ENCODE measurements at regions not wholly inside any gene's neighbourhood (a gene's known extent, or its start where the extent isn't known, plus 50 kb on each side); places are given as distances from the start of the nearest gene placed in this dataset.

- Mint-ChIP-seq H3K27ac (no peak overlapping the region), H3K9me3 (peaks cover 12% of the 10 kb centered on the region), H3K4me3 (no peak overlapping the region), H3K36me3 (ENCODE audit: low read depth) (peaks cover 72% of the 10 kb centered on the region), H3K4me1 (ENCODE audit: low read depth) (peaks cover 76% of the 10 kb centered on the region), H3K27me3 (peaks cover 35% of the 10 kb centered on the region)
- DNase-seq, result no peak
Measured at GRCh38 chrX:39313146-39313545, 511.9 kb downstream of the MID1IP1 start.

GRCh38 chrX:39318506-39319343 lies 517.5 kb downstream of the MID1IP1 start:
- H3K4me3 Mint-ChIP-seq, result no peak overlapping the region
- H3K9me3 Mint-ChIP-seq, result peaks cover 6% of the 10 kb centered on the region
- peaks cover 83% of the 10 kb centered on the region for H3K36me3 Mint-ChIP-seq (ENCODE audit: low read depth)
- H3K27me3 Mint-ChIP-seq, result peaks cover 27% of the 10 kb centered on the region
- peaks cover 64% of the 10 kb centered on the region for H3K4me1 Mint-ChIP-seq (ENCODE audit: low read depth)
- no peak for DNase-seq
- H3K27ac Mint-ChIP-seq, result peak overlapping the region; percentile 4

DNA sequence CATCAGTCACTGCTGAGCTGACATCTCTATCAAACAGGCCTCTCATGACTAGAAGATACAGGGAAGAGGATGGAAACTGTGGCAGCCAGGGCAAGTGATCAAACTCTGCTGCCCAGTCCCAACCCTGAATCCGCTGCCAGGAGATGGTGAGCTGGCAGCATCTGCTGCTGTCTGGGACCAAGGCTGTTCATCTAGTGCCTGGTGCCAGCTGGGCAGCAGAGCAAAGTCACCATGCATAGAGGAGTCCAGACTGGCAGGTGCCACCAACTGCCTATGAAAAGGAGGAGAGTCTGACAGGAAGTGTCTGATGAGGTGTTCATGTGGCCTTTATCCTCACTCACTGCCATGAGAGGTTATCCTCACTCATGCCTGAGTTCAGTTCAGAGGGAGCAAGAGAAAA lies 518.9 kb downstream of the MID1IP1 start:
- no peak for DNase-seq
- H3K27ac Mint-ChIP-seq, result peak overlapping the region; percentile 35
- H3K9me3 Mint-ChIP-seq, result peaks cover 15% of the 10 kb centered on the region
- peaks cover 26% of the 10 kb centered on the region for H3K27me3 Mint-ChIP-seq
- peaks cover 86% of the 10 kb centered on the region for H3K36me3 Mint-ChIP-seq (ENCODE audit: low read depth)
- H3K4me1 Mint-ChIP-seq (ENCODE audit: low read depth), result peaks cover 66% of the 10 kb centered on the region
- no peak overlapping the region for H3K4me3 Mint-ChIP-seq

DNA sequence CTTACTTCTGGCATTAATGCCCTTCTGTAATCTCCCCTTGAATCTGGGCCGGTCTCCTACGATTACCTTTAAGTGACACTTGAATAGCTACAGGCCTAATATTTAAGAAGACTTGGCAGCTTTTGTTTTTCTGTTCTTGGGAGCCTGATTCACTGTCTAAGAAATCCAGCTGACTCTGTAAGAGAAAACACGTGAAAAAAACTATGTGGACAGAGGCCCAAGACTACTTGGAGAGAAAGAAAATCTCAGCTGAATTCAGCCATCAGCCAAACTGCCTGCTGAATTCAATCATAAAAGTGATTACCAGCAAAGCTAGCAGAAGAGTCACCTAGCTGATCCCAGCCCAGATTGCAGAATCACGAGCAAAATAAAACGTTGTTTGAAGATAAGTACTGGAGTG lies 521.2 kb downstream of the MID1IP1 start:
- Mint-ChIP-seq H3K9me3 (peaks cover 11% of the 10 kb centered on the region), H3K27me3 (peaks cover 24% of the 10 kb centered on the region), H3K4me1 (ENCODE audit: low read depth) (peaks cover 66% of the 10 kb centered on the region), H3K27ac (no peak overlapping the region), H3K36me3 (ENCODE audit: low read depth) (peaks cover 76% of the 10 kb centered on the region), H3K4me3 (no peak overlapping the region)
- no peak for DNase-seq

- peaks cover 58% of the 10 kb centered on the region for H3K36me3 Mint-ChIP-seq (ENCODE audit: low read depth)
- H3K27me3 Mint-ChIP-seq, result peaks cover 38% of the 10 kb centered on the region
- H3K9me3 Mint-ChIP-seq, result peaks cover 11% of the 10 kb centered on the region
- H3K4me3 Mint-ChIP-seq, result peak overlapping the region; percentile 62
- no peak for DNase-seq
- peaks cover 66% of the 10 kb centered on the region for H3K4me1 Mint-ChIP-seq (ENCODE audit: low read depth)
- peak overlapping the region; percentile 73 for H3K27ac Mint-ChIP-seq
Measured at GRCh38 chrX:39324233-39324930, 523.1 kb downstream of the MID1IP1 start.

DNA sequence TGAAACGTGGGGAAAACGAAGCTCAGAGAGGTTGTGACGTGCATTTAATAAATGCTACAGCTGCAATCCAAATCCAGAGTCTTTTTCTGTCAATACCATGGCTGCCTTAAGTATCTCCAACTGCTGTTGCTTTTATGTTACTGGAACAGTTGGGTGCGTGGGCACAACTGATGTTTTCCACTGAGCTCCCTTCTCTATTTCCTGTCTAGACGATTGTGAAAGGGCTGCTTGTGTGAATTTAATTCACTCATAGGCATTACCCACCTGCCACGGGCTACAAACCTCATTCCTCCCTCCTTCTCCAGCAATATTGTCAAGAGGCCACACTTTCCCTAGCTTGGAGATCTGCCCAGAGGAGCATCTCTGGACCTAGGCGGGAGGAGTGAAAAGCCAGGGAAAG lies 526.0 kb downstream of the MID1IP1 start:
- peaks cover 68% of the 10 kb centered on the region for H3K4me1 Mint-ChIP-seq (ENCODE audit: low read depth)
- H3K27ac Mint-ChIP-seq, result peak overlapping the region; percentile 91
- H3K36me3 Mint-ChIP-seq (ENCODE audit: low read depth), result peaks cover 32% of the 10 kb centered on the region
- peaks cover 11% of the 10 kb centered on the region for H3K9me3 Mint-ChIP-seq
- no peak for DNase-seq
- H3K4me3 Mint-ChIP-seq, result peak overlapping the region; percentile 73
- H3K27me3 Mint-ChIP-seq, result peaks cover 28% of the 10 kb centered on the region

DNA sequence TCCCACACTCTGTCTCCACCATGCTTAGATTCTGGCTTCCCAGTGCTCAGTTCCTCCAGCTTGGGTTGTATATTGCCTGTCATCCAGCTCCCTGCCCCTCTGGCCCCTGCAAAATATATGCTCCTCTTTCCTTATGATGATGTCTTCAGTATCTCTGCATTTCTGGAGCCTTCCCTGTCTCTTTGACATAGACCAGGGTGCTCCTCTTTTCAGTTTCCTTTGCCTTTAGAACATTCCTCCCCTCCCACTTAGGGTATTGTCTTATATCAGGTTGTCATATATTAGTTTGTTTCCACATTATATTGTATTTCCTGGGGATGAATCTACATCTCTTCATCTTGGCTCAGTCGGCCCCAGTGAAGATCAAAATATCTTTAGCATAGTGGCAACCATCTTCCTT lies 526.4 kb downstream of the MID1IP1 start:
- H3K4me1 Mint-ChIP-seq (ENCODE audit: low read depth), result peaks cover 69% of the 10 kb centered on the region

GRCh38 chrX:39328661-39329060 lies 527.4 kb downstream of the MID1IP1 start:
- peaks cover 10% of the 10 kb centered on the region for H3K9me3 Mint-ChIP-seq
- no peak for DNase-seq
- H3K36me3 Mint-ChIP-seq (ENCODE audit: low read depth), result peaks cover 19% of the 10 kb centered on the region
- H3K27ac Mint-ChIP-seq, result peak overlapping the region; percentile 61
- H3K4me3 Mint-ChIP-seq, result no peak overlapping the region
- peaks cover 33% of the 10 kb centered on the region for H3K27me3 Mint-ChIP-seq
- peaks cover 71% of the 10 kb centered on the region for H3K4me1 Mint-ChIP-seq (ENCODE audit: low read depth)

More for the DNA sequence above, 526.4 kb downstream of the MID1IP1 start:
- Mint-ChIP-seq H3K9me3 (peaks cover 11% of the 10 kb centered on the region), H3K27me3 (peaks cover 31% of the 10 kb centered on the region), H3K27ac (peak overlapping the region; percentile 91), H3K36me3 (ENCODE audit: low read depth) (peaks cover 28% of the 10 kb centered on the region), H3K4me3 (peak overlapping the region; percentile 73)
- DNase-seq, result no peak

DNA sequence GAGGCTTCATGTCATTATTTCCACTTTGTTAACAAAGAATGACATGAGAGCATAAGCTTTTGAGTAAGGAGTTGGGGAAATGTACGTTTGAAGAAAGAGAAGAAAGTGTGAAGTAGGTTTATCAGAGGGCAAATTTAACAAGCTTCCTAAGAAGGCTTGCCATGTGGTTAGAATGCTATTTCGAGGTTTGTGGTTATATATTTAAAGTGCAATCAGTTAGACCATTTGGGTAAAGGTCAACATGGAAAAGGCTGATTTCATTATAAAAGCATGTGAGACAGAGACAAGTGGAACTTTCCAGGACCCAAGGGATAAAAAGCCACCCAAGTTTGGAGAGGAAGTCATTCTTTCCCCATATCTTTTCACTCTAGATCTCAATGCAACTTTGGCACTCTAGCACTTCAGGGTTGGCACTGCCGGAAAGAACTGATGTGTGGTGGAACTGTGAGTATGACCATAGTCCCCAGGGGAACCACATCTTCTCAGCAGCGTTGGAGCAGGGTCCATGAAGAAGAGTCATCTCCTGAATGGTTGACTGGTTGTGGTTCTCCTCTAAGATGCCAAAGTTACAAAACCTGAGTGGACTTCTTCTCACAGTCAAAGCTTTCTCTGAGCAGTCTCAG lies 529.9 kb downstream of the MID1IP1 start:
- H3K4me1 Mint-ChIP-seq (ENCODE audit: low read depth), result peaks cover 77% of the 10 kb centered on the region

GRCh38 chrX:39333451-39333850 lies 532.2 kb downstream of the MID1IP1 start:
- Mint-ChIP-seq H3K9me3 (no peaks in the 10 kb centered on the region), H3K4me3 (no peak overlapping the region), H3K4me1 (ENCODE audit: low read depth) (peaks cover 73% of the 10 kb centered on the region), H3K36me3 (ENCODE audit: low read depth) (no peaks in the 10 kb centered on the region), H3K27ac (no peak overlapping the region), H3K27me3 (peaks cover 17% of the 10 kb centered on the region)
- DNase-seq, result no peak

More for the DNA sequence above, 529.9 kb downstream of the MID1IP1 start:
- H3K27me3 Mint-ChIP-seq, result peaks cover 27% of the 10 kb centered on the region
- no peak for DNase-seq
- no peak overlapping the region for H3K4me3 Mint-ChIP-seq
- peaks cover 5% of the 10 kb centered on the region for H3K36me3 Mint-ChIP-seq (ENCODE audit: low read depth)
- H3K27ac Mint-ChIP-seq, result peak overlapping the region; percentile 92
- no peaks in the 10 kb centered on the region for H3K9me3 Mint-ChIP-seq

GRCh38 chrX:39335513-39336235 lies 534.4 kb downstream of the MID1IP1 start:
- Mint-ChIP-seq H3K36me3 (ENCODE audit: low read depth) (no peaks in the 10 kb centered on the region), H3K9me3 (no peaks in the 10 kb centered on the region), H3K4me3 (no peak overlapping the region), H3K27ac (peak overlapping the region; percentile 84), H3K27me3 (peaks cover 11% of the 10 kb centered on the region), H3K4me1 (ENCODE audit: low read depth) (peaks cover 58% of the 10 kb centered on the region)
- no peak for DNase-seq

GRCh38 chrX:39336671-39337311 lies 535.5 kb downstream of the MID1IP1 start:
- peaks cover 22% of the 10 kb centered on the region for H3K27me3 Mint-ChIP-seq
- H3K9me3 Mint-ChIP-seq, result no peaks in the 10 kb centered on the region
- H3K36me3 Mint-ChIP-seq (ENCODE audit: low read depth), result no peaks in the 10 kb centered on the region
- peaks cover 47% of the 10 kb centered on the region for H3K4me1 Mint-ChIP-seq (ENCODE audit: low read depth)
- peak overlapping the region; percentile 84 for H3K27ac Mint-ChIP-seq
- H3K4me3 Mint-ChIP-seq, result no peak overlapping the region
- DNase-seq, result no peak

DNA sequence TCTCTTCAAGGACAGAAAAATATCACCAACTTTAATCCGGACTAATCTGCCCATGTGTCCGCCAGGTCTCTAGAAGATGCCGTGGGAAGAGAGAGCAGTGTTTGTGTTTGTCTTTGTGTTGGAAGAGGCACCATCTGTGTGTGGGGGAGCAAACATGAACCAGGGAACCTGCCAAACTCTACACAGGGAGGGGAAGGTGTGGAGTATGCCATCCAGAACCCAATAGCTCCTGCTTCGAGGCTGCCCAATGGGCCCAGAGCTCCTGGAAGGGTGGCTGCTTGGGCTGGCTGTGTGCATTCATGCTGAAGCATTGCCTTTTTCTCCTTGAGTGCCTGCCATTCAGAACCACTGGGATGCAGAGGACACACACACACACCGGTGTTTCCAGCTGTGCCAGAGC lies 536.2 kb downstream of the MID1IP1 start:
- Mint-ChIP-seq H3K36me3 (ENCODE audit: low read depth) (no peaks in the 10 kb centered on the region), H3K9me3 (no peaks in the 10 kb centered on the region), H3K4me1 (ENCODE audit: low read depth) (peaks cover 42% of the 10 kb centered on the region), H3K4me3 (no peak overlapping the region), H3K27ac (peak overlapping the region; percentile 84), H3K27me3 (peaks cover 26% of the 10 kb centered on the region)
- DNase-seq, result no peak

DNA sequence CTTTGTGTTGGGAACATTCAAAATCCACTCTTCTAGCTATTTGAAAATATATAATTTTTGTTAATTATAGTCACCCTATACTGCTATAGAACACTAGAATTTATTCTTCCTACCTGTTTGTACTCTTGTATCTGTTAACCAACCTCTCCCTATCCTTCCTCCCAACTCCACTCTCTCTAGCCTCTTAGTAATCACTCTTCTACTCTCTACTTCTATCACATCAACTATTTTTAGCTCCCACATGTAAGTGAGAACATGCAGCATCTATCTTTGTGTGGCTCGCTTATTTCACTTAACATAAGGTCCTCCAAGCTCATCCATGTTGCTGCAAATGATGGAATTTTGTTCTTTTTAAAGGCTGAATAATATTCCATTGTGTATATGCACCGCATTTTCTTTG lies 537.3 kb downstream of the MID1IP1 start:
- H3K27me3 Mint-ChIP-seq, result peaks cover 27% of the 10 kb centered on the region
- no peak for DNase-seq
- no peaks in the 10 kb centered on the region for H3K9me3 Mint-ChIP-seq
- peaks cover 36% of the 10 kb centered on the region for H3K4me1 Mint-ChIP-seq (ENCODE audit: low read depth)
- no peak overlapping the region for H3K4me3 Mint-ChIP-seq
- H3K27ac Mint-ChIP-seq, result no peak overlapping the region
- no peaks in the 10 kb centered on the region for H3K36me3 Mint-ChIP-seq (ENCODE audit: low read depth)
